ENCODE measurements at regions not wholly inside any gene's neighbourhood (a gene's known extent, or its start where the extent isn't known, plus 50 kb on each side); places are given as distances from the start of the nearest gene placed in this dataset.

- DNase-seq (ENCODE audit: low read depth), result no peak
- H3K4me3 ChIP-seq (ENCODE audit: low read depth, low read length), result no peak overlapping the region
- TF ChIP-seq CTCF (IDR thresholded peaks at IDR 0.05; ENCODE audit: low read depth, low read length, missing control alignments), result no peak
Observed at GRCh38 chr1:29646161-29646775, 409.9 kb downstream of the PTPRU start.

GRCh38 chr1:29645586-29645985 is 409.3 kb downstream of the PTPRU start:
- no peak overlapping the region for H3K4me3 ChIP-seq (ENCODE audit: low read depth, low read length)
- TF ChIP-seq CTCF (IDR thresholded peaks at IDR 0.05; ENCODE audit: low read depth, low read length, missing control alignments), result no peak
- no peak for DNase-seq (ENCODE audit: low read depth)

- peak; percentile 11 for TF ChIP-seq CTCF (IDR thresholded peaks at IDR 0.05; ENCODE audit: low read depth, low read length, missing control alignments)
- no peak for DNase-seq (ENCODE audit: low read depth)
- H3K4me3 ChIP-seq (ENCODE audit: low read depth, low read length), result no peak overlapping the region
Observed at GRCh38 chr1:29644812-29645211, 408.5 kb downstream of the PTPRU start.

GRCh38 chr1:29643838-29644440 is 407.6 kb downstream of the PTPRU start:
- TF ChIP-seq CTCF (IDR thresholded peaks at IDR 0.05; ENCODE audit: low read depth, low read length, missing control alignments), result no peak
- no peak overlapping the region for H3K4me3 ChIP-seq (ENCODE audit: low read depth, low read length)
- DNase-seq (ENCODE audit: low read depth), result no peak

GRCh38 chr1:29643281-29643680 is 407.0 kb downstream of the PTPRU start:
- no peak for DNase-seq (ENCODE audit: low read depth)
- no peak overlapping the region for H3K4me3 ChIP-seq (ENCODE audit: low read depth, low read length)
- no peak for TF ChIP-seq CTCF (IDR thresholded peaks at IDR 0.05; ENCODE audit: low read depth, low read length, missing control alignments)

GRCh38 chr1:29642519-29642918 is 406.2 kb downstream of the PTPRU start:
- H3K4me3 ChIP-seq (ENCODE audit: low read depth, low read length), result no peak overlapping the region
- no peak for DNase-seq (ENCODE audit: low read depth)
- TF ChIP-seq CTCF (IDR thresholded peaks at IDR 0.05; ENCODE audit: low read depth, low read length, missing control alignments), result no peak

GRCh38 chr1:29641921-29642320 is 405.6 kb downstream of the PTPRU start:
- DNase-seq (ENCODE audit: low read depth), result no peak
- no peak for TF ChIP-seq CTCF (IDR thresholded peaks at IDR 0.05; ENCODE audit: low read depth, low read length, missing control alignments)
- H3K4me3 ChIP-seq (ENCODE audit: low read depth, low read length), result no peak overlapping the region
